Nephron (organoid): ENCODE measurements at regions not wholly inside any gene's neighbourhood (a gene's known extent, or its start where the extent isn't known, plus 50 kb on each side); places are given as distances from the start of the nearest gene placed in this dataset.
"Not testable (repeated sequence)": the region's sequence is repeated elsewhere in the genome, so short reads cannot be mapped to it uniquely, and the experiment has no call there.

Experiments used
- H3K27ac Mint-ChIP-seq, 3 experiments: 2 replicates each; pipeline ENCODE4 v1.8.0; 2020; ENCODE audit warnings: mixed read lengths in 3 of 3, mild to moderate bottlenecking in 2 of 3, moderate library complexity in 1 of 3
- H3K27me3 Mint-ChIP-seq: 2 replicates; pipeline ENCODE4 v1.8.0; 2021; ENCODE audit warnings: low read depth, mild to moderate bottlenecking, moderate library complexity, mixed read lengths
- H3K36me3 Mint-ChIP-seq: 2 replicates; pipeline ENCODE4 v1.8.0; 2020; ENCODE audit warnings: low read depth, mixed read lengths
- H3K4me1 Mint-ChIP-seq: 2 replicates; pipeline ENCODE4 v1.8.0; 2020; ENCODE audit warnings: mixed read lengths
- H3K4me3 Mint-ChIP-seq, 3 experiments: 2 replicates each; pipeline ENCODE4 v1.8.0; 2020; ENCODE audit warnings: mild to moderate bottlenecking in 3 of 3, mixed read lengths in 3 of 3, moderate library complexity in 2 of 3
- H3K9me3 Mint-ChIP-seq: 2 replicates; pipeline ENCODE4 v1.8.0; 2020; ENCODE audit warnings: mixed read lengths
- CTCF ChIP-seq, 3 experiments: fragments of 200-600 bp; sonication (generic); IDR thresholded peaks; one replicate each; pipeline ENCODE4 v1.5.0; 2021; ENCODE audit warnings: antibody characterized with exemption in 3 of 3; ENCODE audit not compliant: unreplicated experiment in 3 of 3

GRCh38 chr12:66823857-66824570 is 145.1 kb upstream of the GRIP1 start:
- Mint-ChIP-seq H3K27ac (peak overlapping the region in 2 of 3 experiments; percentile 3 to 5), H3K27me3 (no peaks in the 10 kb centered on the region), H3K4me1 (peaks cover 6% of the 10 kb centered on the region), H3K4me3 (no peak overlapping the region), H3K36me3 (no peaks in the 10 kb centered on the region), H3K9me3 (no peaks in the 10 kb centered on the region)
- no peak for TF ChIP-seq CTCF (IDR thresholded peaks at IDR 0.05; ENCODE audit: unreplicated experiment in 3 of 3)

- H3K4me1 Mint-ChIP-seq, H3K4me3 Mint-ChIP-seq, H3K36me3 Mint-ChIP-seq, H3K9me3 Mint-ChIP-seq, H3K27me3 Mint-ChIP-seq, H3K27ac Mint-ChIP-seq: not testable (repeated sequence)
These were observed 147.0 kb upstream of the GRIP1 start for GRCh38 chr12:66825921-66826320.

- no peak for TF ChIP-seq CTCF (IDR thresholded peaks at IDR 0.05; ENCODE audit: unreplicated experiment in 3 of 3)
- Mint-ChIP-seq H3K4me3 (no peak overlapping the region), H3K9me3 (no peaks in the 10 kb centered on the region), H3K27ac (peak overlapping the region in 1 of 3 experiments; percentile 5), H3K27me3 (no peaks in the 10 kb centered on the region), H3K36me3 (no peaks in the 10 kb centered on the region), H3K4me1 (no peaks in the 10 kb centered on the region)
These were observed 150.9 kb upstream of the GRIP1 start for GRCh38 chr12:66829660-66830325.

DNA sequence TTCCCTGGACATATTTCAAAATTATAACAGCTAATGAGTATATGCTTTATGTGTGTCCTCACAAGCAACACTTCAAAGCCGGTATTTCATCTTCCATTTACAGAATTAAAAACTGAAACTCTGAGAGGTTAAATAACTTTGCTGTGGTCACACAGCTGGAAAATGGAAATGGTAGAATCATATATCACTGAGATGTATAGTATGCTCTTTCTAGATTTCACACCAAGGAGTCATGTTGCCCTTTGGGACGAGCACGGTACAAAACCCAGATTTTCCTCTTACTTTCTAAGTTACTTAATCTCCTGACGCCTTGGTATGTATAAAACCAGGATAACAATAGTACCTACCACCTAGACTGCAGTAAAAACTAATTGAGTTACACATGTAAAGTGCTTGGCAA is 152.6 kb upstream of the GRIP1 start:
- Mint-ChIP-seq H3K4me3 (no peak overlapping the region), H3K4me1 (no peaks in the 10 kb centered on the region)

DNA sequence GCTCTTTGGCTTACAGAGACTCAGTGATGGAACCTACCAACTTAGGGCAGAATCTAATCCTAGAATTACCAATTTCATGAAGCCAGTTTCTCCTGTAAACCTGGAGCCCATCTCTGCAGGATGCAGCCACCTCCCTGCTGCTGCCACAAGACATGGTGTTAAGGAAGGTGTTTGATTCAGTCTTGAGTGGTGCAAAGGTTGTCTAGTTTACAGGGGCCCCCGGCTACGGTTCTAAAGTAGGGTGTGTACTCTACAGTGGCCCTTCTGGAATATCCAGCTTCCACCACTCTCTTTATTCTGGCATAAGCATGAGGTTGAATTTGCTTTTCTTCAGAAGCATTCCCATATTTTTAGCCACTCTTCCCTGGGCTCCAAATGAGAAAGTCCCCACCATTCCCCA is 154.1 kb upstream of the GRIP1 start:
- H3K27me3 Mint-ChIP-seq, result no peaks in the 10 kb centered on the region
- no peak overlapping the region for H3K4me3 Mint-ChIP-seq
- H3K27ac Mint-ChIP-seq, result no peak overlapping the region
- no peaks in the 10 kb centered on the region for H3K36me3 Mint-ChIP-seq
- H3K9me3 Mint-ChIP-seq, result no peaks in the 10 kb centered on the region
- peaks cover 5% of the 10 kb centered on the region for H3K4me1 Mint-ChIP-seq
- TF ChIP-seq CTCF (IDR thresholded peaks at IDR 0.05; ENCODE audit: unreplicated experiment in 3 of 3), result no peak

More for the DNA sequence above, 152.6 kb upstream of the GRIP1 start:
- no peak for TF ChIP-seq CTCF (IDR thresholded peaks at IDR 0.05; ENCODE audit: unreplicated experiment in 3 of 3)
- H3K27ac Mint-ChIP-seq, result no peak overlapping the region
- no peaks in the 10 kb centered on the region for H3K36me3 Mint-ChIP-seq
- H3K9me3 Mint-ChIP-seq, result no peaks in the 10 kb centered on the region
- H3K27me3 Mint-ChIP-seq, result no peaks in the 10 kb centered on the region

- Mint-ChIP-seq H3K4me1 (peaks cover 10% of the 10 kb centered on the region), H3K27me3 (no peaks in the 10 kb centered on the region), H3K36me3 (no peaks in the 10 kb centered on the region), H3K27ac (no peak overlapping the region), H3K9me3 (no peaks in the 10 kb centered on the region), H3K4me3 (no peak overlapping the region)
- TF ChIP-seq CTCF (IDR thresholded peaks at IDR 0.05; ENCODE audit: unreplicated experiment in 3 of 3), result no peak
These were observed 157.9 kb upstream of the GRIP1 start for GRCh38 chr12:66836623-66837310.
